Karpas-422 (cell line): ENCODE measurements at regions not wholly inside any gene's neighbourhood (a gene's known extent, or its start where the extent isn't known, plus 50 kb on each side); places are given as distances from the start of the nearest gene placed in this dataset.

ENCODE experiments used
- DNase-seq: peaks from one replicate; pipeline ENCODE4 v3.0.0-alpha.2; 2015
- H2AFZ ChIP-seq: fragments of 200-600 bp; sonication (generic); 2 replicates; pipeline ENCODE4 v1.6.1; 2014; ENCODE audit warnings: antibody characterized with exemption, low read length, mixed read lengths
- H3K27ac ChIP-seq: fragments of 200-600 bp; sonication (generic); 2 replicates; pipeline ENCODE4 v1.5.1; 2014; ENCODE audit warnings: mild to moderate bottlenecking, low read length, moderate library complexity
- H3K27me3 ChIP-seq: fragments of 200-600 bp; sonication (generic); 2 replicates; pipeline ENCODE4 v1.6.1; 2014; ENCODE audit warnings: low read length, mixed read lengths
- H3K36me3 ChIP-seq: fragments of 200-600 bp; sonication (generic); 2 replicates; pipeline ENCODE4 v1.6.1; 2014; ENCODE audit warnings: low read length, mixed read lengths; ENCODE audit not compliant: insufficient read depth
- H3K4me1 ChIP-seq: fragments of 200-600 bp; sonication (generic); 2 replicates; pipeline ENCODE4 v1.6.1; 2014; ENCODE audit warnings: mild to moderate bottlenecking, low read length, mixed read lengths
- H3K4me2 ChIP-seq: fragments of 200-600 bp; sonication (generic); 2 replicates; pipeline ENCODE4 v1.6.1; 2014; ENCODE audit warnings: low read length, low read depth, mild to moderate bottlenecking; ENCODE audit not compliant: poor library complexity, severe bottlenecking
- H3K4me3 ChIP-seq: fragments of 200-600 bp; sonication (generic); 2 replicates; pipeline ENCODE4 v1.5.1; 2014; ENCODE audit warnings: mild to moderate bottlenecking, antibody characterized with exemption, low read length, mixed read lengths
- H3K79me2 ChIP-seq: fragments of 200-600 bp; sonication (generic); 2 replicates; pipeline ENCODE4 v1.6.1; 2014; ENCODE audit warnings: mild to moderate bottlenecking, low read length, mixed read lengths
- H3K9ac ChIP-seq: fragments of 200-600 bp; sonication (generic); 2 replicates; pipeline ENCODE4 v1.6.0; 2014; ENCODE audit warnings: low read length
- H3K9me2 ChIP-seq: fragments of 200-600 bp; sonication (generic), shearing (Covaris generic); replicated peaks from 2 replicates; pipeline ENCODE4 v1.6.0; 2014; ENCODE audit warnings: mild to moderate bottlenecking, low read length, moderate library complexity; ENCODE audit not compliant: insufficient read depth
- H3K9me3 ChIP-seq: fragments of 300-700, 200-600 bp; sonication (generic); 2 replicates; pipeline ENCODE4 v1.6.1; 2014; ENCODE audit warnings: low read length, mixed read lengths
- H4K20me1 ChIP-seq: fragments of 200-600 bp; sonication (generic); 2 replicates; pipeline ENCODE4 v1.6.1; 2014; ENCODE audit warnings: mild to moderate bottlenecking, antibody characterized with exemption, low read length, low read depth; ENCODE audit not compliant: insufficient read depth

GRCh38 chr14:62103464-62103863 lies 341.2 kb downstream of the SNAPC1 start:
- H3K4me3 ChIP-seq, result no peak overlapping the region
- H3K27me3 ChIP-seq, result no peaks in the 10 kb centered on the region
- DNase-seq, result no peak
- H3K4me2 ChIP-seq, result no peak overlapping the region
- no peaks in the 10 kb centered on the region for H3K9me2 ChIP-seq
- no peaks in the 10 kb centered on the region for H3K36me3 ChIP-seq
- no peaks in the 10 kb centered on the region for H3K79me2 ChIP-seq
- H3K9me3 ChIP-seq, result no peaks in the 10 kb centered on the region
- no peak overlapping the region for H2AFZ ChIP-seq
- H3K4me1 ChIP-seq, result no peaks in the 10 kb centered on the region
- H3K9ac ChIP-seq, result no peak overlapping the region
- H4K20me1 ChIP-seq, result no peaks in the 10 kb centered on the region
- H3K27ac ChIP-seq, result no peak overlapping the region

- Histone ChIP-seq H3K9me2 (no peaks in the 10 kb centered on the region), H3K4me3 (no peak overlapping the region)
Observed at GRCh38 chr14:62110941-62111340, 348.7 kb downstream of the SNAPC1 start.

DNA sequence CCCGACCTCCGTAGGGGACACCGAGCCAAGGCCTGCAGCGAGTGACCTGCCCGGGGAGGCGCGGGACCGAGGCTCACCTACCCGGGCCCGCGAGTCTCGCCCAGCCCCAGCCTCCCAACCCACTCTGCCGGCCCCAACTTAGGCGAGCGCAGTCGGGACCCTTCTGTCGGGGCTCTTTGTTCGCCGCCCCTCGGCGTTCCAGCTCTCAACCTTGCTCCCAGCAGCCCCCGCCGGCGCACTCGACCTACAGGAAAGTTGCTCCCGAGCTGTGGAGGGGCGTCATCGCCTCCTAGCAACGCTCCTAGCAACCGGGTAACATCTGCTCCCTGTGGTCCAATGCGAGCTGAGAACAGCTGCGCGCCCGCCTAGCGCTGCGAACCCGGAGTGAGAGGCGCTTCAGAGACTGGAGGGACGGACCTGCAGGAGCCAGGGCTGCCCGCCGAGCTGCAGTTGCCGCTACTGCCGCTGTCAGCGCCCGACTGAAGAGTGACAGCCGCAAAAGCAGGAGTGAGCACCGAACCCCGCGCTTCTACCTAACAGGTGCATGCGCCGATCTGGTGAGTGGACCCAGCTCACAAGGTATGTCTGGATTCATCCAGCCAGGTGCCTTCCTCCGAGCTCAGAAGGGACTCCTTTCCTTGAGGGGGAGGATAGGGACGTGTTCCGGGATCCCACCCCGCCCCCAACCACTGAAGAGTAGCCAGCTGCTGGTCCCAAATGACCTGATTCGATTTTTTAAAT lies 355.0 kb downstream of the SNAPC1 start:
- Histone ChIP-seq H3K9me3 (no peaks in the 10 kb centered on the region), H3K4me2 (peak overlapping the region; percentile 43), H3K9ac (no peak overlapping the region), H2AFZ (no peak overlapping the region), H3K36me3 (no peaks in the 10 kb centered on the region), H4K20me1 (no peaks in the 10 kb centered on the region), H3K79me2 (no peaks in the 10 kb centered on the region), H3K4me3 (peak overlapping the region; percentile 31; the same call in 1 of the 2 replicates), H3K9me2 (no peaks in the 10 kb centered on the region), H3K27ac (no peak overlapping the region), H3K4me1 (peaks cover 41% of the 10 kb centered on the region), H3K27me3 (no peaks in the 10 kb centered on the region; the same call in 1 of the 2 replicates)
- DNase-seq, result no peak

More at GRCh38 chr14:62110941-62111340, 348.7 kb downstream of the SNAPC1 start:
- Histone ChIP-seq H3K79me2 (no peaks in the 10 kb centered on the region), H3K36me3 (no peaks in the 10 kb centered on the region), H3K27ac (no peak overlapping the region), H3K27me3 (no peaks in the 10 kb centered on the region), H2AFZ (no peak overlapping the region), H3K4me2 (no peak overlapping the region), H3K9me3 (no peaks in the 10 kb centered on the region), H3K4me1 (peaks cover 22% of the 10 kb centered on the region), H4K20me1 (no peaks in the 10 kb centered on the region), H3K9ac (no peak overlapping the region)
- no peak for DNase-seq

DNA sequence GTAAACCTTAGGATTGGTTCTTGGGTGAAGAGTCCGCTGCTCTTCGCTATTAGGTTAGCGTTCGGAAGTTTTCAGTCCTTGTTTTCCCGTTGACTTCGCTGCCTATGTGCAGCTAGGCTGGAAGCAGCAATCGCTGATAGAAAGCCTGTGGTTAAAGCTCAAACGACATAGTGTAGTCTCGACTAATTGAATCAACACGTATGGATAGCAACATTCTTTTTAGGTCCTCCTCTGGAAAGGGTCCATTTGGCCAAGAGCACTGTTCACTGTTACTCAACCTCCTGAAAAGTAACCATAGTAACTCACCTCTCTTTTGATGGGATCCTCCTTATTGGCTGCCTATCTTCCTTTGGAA lies 355.5 kb downstream of the SNAPC1 start:
- H3K36me3 ChIP-seq, result no peaks in the 10 kb centered on the region
- peaks cover 38% of the 10 kb centered on the region for H3K4me1 ChIP-seq
- H3K9me3 ChIP-seq, result no peaks in the 10 kb centered on the region
- H3K27ac ChIP-seq, result no peak overlapping the region
- no peaks in the 10 kb centered on the region; the same call in 1 of the 2 replicates for H3K27me3 ChIP-seq
- no peaks in the 10 kb centered on the region for H3K9me2 ChIP-seq
- H3K4me2 ChIP-seq, result peak overlapping the region; percentile 43
- no peaks in the 10 kb centered on the region for H4K20me1 ChIP-seq
- DNase-seq, result no peak
- no peak overlapping the region for H3K9ac ChIP-seq
- H3K4me3 ChIP-seq, result peak overlapping the region; percentile 31; the same call in 1 of the 2 replicates
- H3K79me2 ChIP-seq, result no peaks in the 10 kb centered on the region
- no peak overlapping the region for H2AFZ ChIP-seq

GRCh38 chr14:62118461-62118860 lies 356.2 kb downstream of the SNAPC1 start:
- H3K27me3 ChIP-seq, result no peaks in the 10 kb centered on the region; the same call in 1 of the 2 replicates
- no peak overlapping the region for H3K4me3 ChIP-seq
- H2AFZ ChIP-seq, result peak overlapping the region; percentile 0; the same call in 1 of the 2 replicates
- H3K36me3 ChIP-seq, result no peaks in the 10 kb centered on the region
- no peak overlapping the region for H3K9ac ChIP-seq
- H3K27ac ChIP-seq, result no peak overlapping the region
- DNase-seq, result no peak
- no peak overlapping the region for H3K4me2 ChIP-seq
- H4K20me1 ChIP-seq, result no peaks in the 10 kb centered on the region
- H3K4me1 ChIP-seq, result peaks cover 40% of the 10 kb centered on the region
- H3K9me3 ChIP-seq, result no peaks in the 10 kb centered on the region
- no peaks in the 10 kb centered on the region for H3K79me2 ChIP-seq
- H3K9me2 ChIP-seq, result no peaks in the 10 kb centered on the region

DNA sequence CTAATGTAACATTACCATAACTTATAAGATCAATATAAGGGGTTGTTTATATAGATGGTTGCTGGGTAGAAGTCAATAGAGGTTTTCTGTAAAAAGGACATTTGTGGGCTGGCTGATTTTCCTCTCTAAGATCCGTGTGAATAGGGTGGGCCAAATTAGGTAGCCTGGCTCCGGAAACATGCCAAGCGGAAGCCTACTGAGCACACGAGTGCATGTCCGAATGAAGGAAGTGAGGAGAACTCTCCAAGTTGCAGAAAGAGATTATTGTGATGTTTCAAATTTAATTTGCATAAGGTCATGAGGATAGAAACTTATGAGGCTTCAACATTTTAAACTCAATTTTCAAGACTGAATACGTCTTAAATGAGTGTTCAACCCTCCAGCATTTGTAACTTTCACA lies 356.7 kb downstream of the SNAPC1 start:
- Histone ChIP-seq H3K4me3 (no peak overlapping the region), H3K4me2 (no peak overlapping the region), H3K4me1 (peaks cover 44% of the 10 kb centered on the region), H3K27ac (no peak overlapping the region), H3K27me3 (no peaks in the 10 kb centered on the region; the same call in 1 of the 2 replicates), H3K79me2 (no peaks in the 10 kb centered on the region), H3K9ac (no peak overlapping the region), H2AFZ (peak overlapping the region; percentile 0; the same call in 1 of the 2 replicates), H3K9me3 (no peaks in the 10 kb centered on the region), H3K9me2 (no peaks in the 10 kb centered on the region), H3K36me3 (no peaks in the 10 kb centered on the region), H4K20me1 (no peaks in the 10 kb centered on the region)
- DNase-seq, result no peak

- peak; percentile 94 for DNase-seq
- Histone ChIP-seq H3K4me3 (peak overlapping the region; percentile 18; the same call in 1 of the 2 replicates), H3K9me3 (no peaks in the 10 kb centered on the region), H3K9ac (no peak overlapping the region), H3K79me2 (no peaks in the 10 kb centered on the region), H3K27me3 (no peaks in the 10 kb centered on the region), H3K9me2 (no peaks in the 10 kb centered on the region), H4K20me1 (no peaks in the 10 kb centered on the region), H3K27ac (peak overlapping the region; percentile 75), H3K36me3 (no peaks in the 10 kb centered on the region), H3K4me1 (peaks cover 51% of the 10 kb centered on the region), H2AFZ (peak overlapping the region; percentile 24), H3K4me2 (peak overlapping the region; percentile 53)
Observed at GRCh38 chr14:62123961-62124360, 361.7 kb downstream of the SNAPC1 start.

GRCh38 chr14:62125793-62126192 lies 363.6 kb downstream of the SNAPC1 start:
- Histone ChIP-seq H2AFZ (peak overlapping the region; percentile 58; the same call in 1 of the 2 replicates), H3K79me2 (no peaks in the 10 kb centered on the region), H4K20me1 (no peaks in the 10 kb centered on the region), H3K4me2 (peak overlapping the region; percentile 56), H3K36me3 (no peaks in the 10 kb centered on the region), H3K4me1 (peaks cover 48% of the 10 kb centered on the region), H3K27me3 (no peaks in the 10 kb centered on the region), H3K9me3 (no peaks in the 10 kb centered on the region), H3K9me2 (no peaks in the 10 kb centered on the region), H3K27ac (peak overlapping the region; percentile 75), H3K9ac (peak overlapping the region; percentile 27; the same call in 1 of the 2 replicates), H3K4me3 (no peak overlapping the region)
- peak; percentile 83 for DNase-seq
